ENCODE measurements at regions not wholly inside any gene's neighbourhood (a gene's known extent, or its start where the extent isn't known, plus 50 kb on each side); places are given as distances from the start of the nearest gene placed in this dataset.

GRCh38 chr13:84571264-84571663 is 689.0 kb upstream of the SLITRK1 start:
- TF ChIP-seq POLR2A (IDR thresholded peaks at IDR 0.05) (no peak), CTCF (IDR thresholded peaks at IDR 0.05) (no peak), EP300 (IDR thresholded peaks at IDR 0.05) (no peak)

Measured in tibial nerve (tissue), 4 donors.